CD4-positive, CD25-positive, alpha-beta regulatory T cell (primary cell): ENCODE measurements at regions not wholly inside any gene's neighbourhood (a gene's known extent, or its start where the extent isn't known, plus 50 kb on each side); places are given as distances from the start of the nearest gene placed in this dataset.

Experiments used
- ATAC-seq, 2 donors: fragments of 150-1000 bp; cut with Tn5 transposase; one replicate each; pipeline ENCODE4 v1.10.0; 2021; ENCODE audit warnings: low read depth in 2 of 2, moderate number of reproducible peaks in 2 of 2, moderate library complexity in 1 of 2
- DNase-seq, 3 donors: peaks; one replicate each; pipeline versions ENCODE4 v3.0.0 to v3.0.0-alpha.2; 2012 to 2022; ENCODE audit warnings: mixed read lengths in 1 of 3
- H3K27ac ChIP-seq: one replicate; pipeline ENCODE4 v1.7.0; 2013; ENCODE audit warnings: mild to moderate bottlenecking, low read length; ENCODE audit not compliant: insufficient read depth, poor library complexity, severe bottlenecking
- H3K27me3 ChIP-seq: one replicate; pipeline ENCODE4 v1.7.0; 2013; ENCODE audit warnings: low read length; ENCODE audit not compliant: control insufficient read depth, insufficient read depth
- H3K36me3 ChIP-seq: one replicate; pipeline ENCODE4 v1.7.0; 2013; ENCODE audit warnings: mild to moderate bottlenecking, low read length, moderate library complexity; ENCODE audit not compliant: control insufficient read depth, insufficient read depth
- H3K4me1 ChIP-seq: 2 replicates; pipeline ENCODE4 v1.7.0; 2013; ENCODE audit warnings: mild to moderate bottlenecking, low read length; ENCODE audit not compliant: insufficient read depth, control insufficient read depth, poor library complexity, severe bottlenecking
- H3K4me3 ChIP-seq: one replicate; pipeline ENCODE4 v1.7.0; 2013; ENCODE audit warnings: low read depth, mild to moderate bottlenecking, low read length, moderate library complexity
- H3K9me3 ChIP-seq, 2 experiments: 1 replicate in 1 of 2; 2 replicates in 1 of 2; pipeline ENCODE4 v1.7.0; 2013; ENCODE audit warnings: low read length in 2 of 2, mild to moderate bottlenecking in 1 of 2, moderate library complexity in 1 of 2; ENCODE audit not compliant: control insufficient read depth in 2 of 2
- H3K27ac Mint-ChIP-seq, 3 donors: one replicate each; pipeline ENCODE4 v1.8.0; 2020 to 2022; ENCODE audit warnings: mild to moderate bottlenecking in 3 of 3, mixed read lengths in 3 of 3, moderate library complexity in 2 of 3
- H3K27me3 Mint-ChIP-seq: one replicate; pipeline ENCODE4 v1.8.0; 2022; ENCODE audit warnings: mild to moderate bottlenecking, mixed read lengths
- H3K36me3 Mint-ChIP-seq: one replicate; pipeline ENCODE4 v1.8.0; 2020; ENCODE audit warnings: mixed read lengths
- H3K4me1 Mint-ChIP-seq, 4 donors: one replicate each; pipeline ENCODE4 v1.8.0; 2020 to 2022; ENCODE audit warnings: mixed read lengths in 4 of 4, mild to moderate bottlenecking in 1 of 4
- H3K4me3 Mint-ChIP-seq, 4 donors: one replicate each; pipeline ENCODE4 v1.8.0; 2020 to 2022; ENCODE audit warnings: mild to moderate bottlenecking in 4 of 4, mixed read lengths in 4 of 4, moderate library complexity in 3 of 4
- H3K9me3 Mint-ChIP-seq, 7 donors: one replicate each; pipeline ENCODE4 v1.8.0; 2020 to 2022; ENCODE audit warnings: mixed read lengths in 7 of 7, mild to moderate bottlenecking in 3 of 7, moderate library complexity in 2 of 7

- H3K36me3 Mint-ChIP-seq = no peaks in the 10 kb centered on the region
- no peaks in the 10 kb centered on the region for H3K27me3 ChIP-seq
- H3K9me3 ChIP-seq = peaks cover 0 to under 1% of the 10 kb centered on the region in 2 experiments
- DNase-seq (no peak), ATAC-seq (no peak)
- H3K4me1 ChIP-seq = no peaks in the 10 kb centered on the region
- no peak overlapping the region for H3K27ac ChIP-seq
- H3K4me3 Mint-ChIP-seq = no peak overlapping the region
- H3K27ac Mint-ChIP-seq = no peak overlapping the region
- no peaks in the 10 kb centered on the region for H3K27me3 Mint-ChIP-seq
- H3K4me3 ChIP-seq = no peak overlapping the region
- H3K4me1 Mint-ChIP-seq = peaks cover 0 to 11% (median 6%) of the 10 kb centered on the region in 4 donors
- peaks cover 0 to 3% (median under 1%) of the 10 kb centered on the region in 7 donors for H3K9me3 Mint-ChIP-seq
- H3K36me3 ChIP-seq = no peaks in the 10 kb centered on the region
Measured at GRCh38 chr13:40290758-40291157, 375.7 kb downstream of the FOXO1 start.

- H3K4me3 ChIP-seq = no peak overlapping the region
- ATAC-seq = no peak
- peaks cover 2 to 14% of the 10 kb centered on the region in 2 experiments for H3K9me3 ChIP-seq
- H3K27me3 ChIP-seq = no peaks in the 10 kb centered on the region
- H3K36me3 Mint-ChIP-seq = peaks cover 4% of the 10 kb centered on the region
- H3K27ac Mint-ChIP-seq = no peak overlapping the region
- no peaks in the 10 kb centered on the region for H3K4me1 ChIP-seq
- no peak for DNase-seq
- no peak overlapping the region for H3K27ac ChIP-seq
- no peaks in the 10 kb centered on the region for H3K36me3 ChIP-seq
- peaks cover 0 to 15% (median 6%) of the 10 kb centered on the region in 7 donors for H3K9me3 Mint-ChIP-seq
- no peak overlapping the region for H3K4me3 Mint-ChIP-seq
- H3K27me3 Mint-ChIP-seq = no peaks in the 10 kb centered on the region
- peaks cover 0 to 11% (median 6%) of the 10 kb centered on the region in 4 donors for H3K4me1 Mint-ChIP-seq
Measured at GRCh38 chr13:40292108-40292507, 374.3 kb downstream of the FOXO1 start.

DNA sequence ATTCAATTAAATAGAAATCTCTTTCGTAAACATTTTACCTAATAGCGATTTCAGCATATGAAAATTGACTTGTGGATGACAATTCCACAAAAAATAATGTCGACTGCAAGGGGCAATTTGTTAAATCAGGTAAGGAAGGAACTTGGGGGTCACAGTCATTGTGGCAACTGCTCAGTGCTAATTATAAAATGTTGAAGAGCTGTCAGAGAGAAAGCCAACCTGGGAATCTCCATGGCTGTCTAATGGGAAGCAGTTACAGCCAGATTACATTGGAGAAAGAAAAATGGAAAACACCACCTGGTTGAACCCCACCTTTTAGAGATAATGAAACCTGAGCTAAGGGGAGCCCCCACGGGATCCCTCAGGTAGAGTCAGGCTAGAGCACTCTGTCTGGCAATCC, 373.9 kb downstream of the FOXO1 start:
- no peaks in the 10 kb centered on the region for H3K4me1 ChIP-seq
- H3K4me3 Mint-ChIP-seq = no peak overlapping the region
- H3K27ac Mint-ChIP-seq = no peak overlapping the region
- H3K4me3 ChIP-seq = no peak overlapping the region
- H3K27me3 Mint-ChIP-seq = no peaks in the 10 kb centered on the region
- DNase-seq (no peak), ATAC-seq (no peak)
- H3K4me1 Mint-ChIP-seq = peaks cover 0 to 11% (median 6%) of the 10 kb centered on the region in 4 donors
- peaks cover 4% of the 10 kb centered on the region for H3K36me3 Mint-ChIP-seq
- H3K9me3 ChIP-seq = peaks cover 2 to 14% of the 10 kb centered on the region in 2 experiments
- H3K9me3 Mint-ChIP-seq = peaks cover 0 to 15% (median 6%) of the 10 kb centered on the region in 7 donors
- H3K27me3 ChIP-seq = no peaks in the 10 kb centered on the region
- H3K27ac ChIP-seq = no peak overlapping the region
- no peaks in the 10 kb centered on the region for H3K36me3 ChIP-seq

DNA sequence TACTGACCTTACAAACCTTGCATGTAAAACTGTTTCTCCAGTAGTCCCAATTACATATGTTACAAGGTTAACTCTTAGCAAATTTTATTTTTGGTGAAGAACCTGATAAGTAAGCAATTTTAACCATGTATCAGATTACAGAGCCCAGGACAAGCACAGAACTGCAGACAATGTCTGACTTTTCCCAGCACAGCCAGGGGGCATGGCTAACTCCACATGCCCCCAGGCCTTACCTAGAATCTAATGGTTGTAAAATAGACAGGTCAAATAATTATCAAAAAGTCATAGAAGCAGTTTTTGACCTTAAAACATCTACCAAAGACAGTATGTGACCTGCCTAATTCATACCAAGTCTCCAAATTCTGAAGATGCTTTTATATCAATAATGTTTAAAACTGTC, 364.1 kb downstream of the FOXO1 start:
- peaks cover 15% of the 10 kb centered on the region for H3K36me3 Mint-ChIP-seq
- peaks cover 8 to 18% (median 10%) of the 10 kb centered on the region in 4 donors for H3K4me1 Mint-ChIP-seq
- H3K9me3 ChIP-seq = peaks cover 15% of the 10 kb centered on the region in 2 experiments
- H3K9me3 Mint-ChIP-seq = peaks cover 3 to 27% (median 7%) of the 10 kb centered on the region in 7 donors
- no peaks in the 10 kb centered on the region for H3K27me3 Mint-ChIP-seq
- H3K4me1 ChIP-seq = no peaks in the 10 kb centered on the region
- no peak for DNase-seq
- no peak for ATAC-seq
- H3K27ac ChIP-seq = no peak overlapping the region
- H3K27me3 ChIP-seq = no peaks in the 10 kb centered on the region
- H3K4me3 ChIP-seq = no peak overlapping the region
- H3K36me3 ChIP-seq = no peaks in the 10 kb centered on the region
- H3K4me3 Mint-ChIP-seq = no peak overlapping the region
- H3K27ac Mint-ChIP-seq = no peak overlapping the region

GRCh38 chr13:40304391-40304790, 362.1 kb downstream of the FOXO1 start:
- DNase-seq = no peak
- no peaks in the 10 kb centered on the region for H3K36me3 ChIP-seq
- H3K27ac Mint-ChIP-seq = no peak overlapping the region
- no peaks in the 10 kb centered on the region for H3K27me3 ChIP-seq
- ATAC-seq = no peak
- H3K9me3 Mint-ChIP-seq = peaks cover 2 to 27% (median 8%) of the 10 kb centered on the region in 7 donors
- no peak overlapping the region for H3K4me3 ChIP-seq
- no peaks in the 10 kb centered on the region for H3K4me1 ChIP-seq
- H3K36me3 Mint-ChIP-seq = peaks cover 15% of the 10 kb centered on the region
- H3K4me3 Mint-ChIP-seq = no peak overlapping the region
- no peak overlapping the region for H3K27ac ChIP-seq
- H3K4me1 Mint-ChIP-seq = peaks cover 11 to 31% (median 17%) of the 10 kb centered on the region in 4 donors
- H3K9me3 ChIP-seq = peaks cover 15% of the 10 kb centered on the region in 2 experiments
- H3K27me3 Mint-ChIP-seq = no peaks in the 10 kb centered on the region

DNA sequence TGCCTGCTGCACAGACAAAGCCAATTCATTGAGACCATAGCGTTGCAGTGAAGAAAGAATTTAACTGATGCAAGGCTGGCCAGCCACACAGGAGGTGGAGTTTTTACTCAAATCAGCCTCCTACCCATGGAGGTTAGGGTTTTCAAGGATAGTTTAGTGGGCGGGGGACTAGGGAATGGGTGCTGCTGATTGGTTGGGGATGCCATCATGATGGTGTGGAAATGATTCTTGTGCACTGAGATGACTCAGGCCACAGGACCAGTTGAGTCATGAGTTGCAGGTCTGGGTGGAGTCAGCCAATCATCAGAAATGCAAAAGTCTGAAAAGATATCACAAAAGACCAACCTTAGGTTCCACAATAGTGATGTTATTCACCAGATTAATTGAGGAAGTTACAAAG, 359.6 kb downstream of the FOXO1 start:
- Histone ChIP-seq H3K27me3 (no peaks in the 10 kb centered on the region), H3K4me1 (no peaks in the 10 kb centered on the region), H3K9me3 (peaks cover 15% of the 10 kb centered on the region in 2 experiments), H3K36me3 (no peaks in the 10 kb centered on the region), H3K4me3 (no peak overlapping the region), H3K27ac (no peak overlapping the region)
- ATAC-seq (no peak), DNase-seq (no peak)
- Mint-ChIP-seq H3K4me1 (peaks cover 4 to 19% (median 13%) of the 10 kb centered on the region in 4 donors), H3K9me3 (peaks cover 0 to 18% (median 7%) of the 10 kb centered on the region in 7 donors), H3K36me3 (peaks cover 12% of the 10 kb centered on the region), H3K27ac (no peak overlapping the region), H3K4me3 (no peak overlapping the region), H3K27me3 (no peaks in the 10 kb centered on the region)

- Mint-ChIP-seq H3K27me3 (no peaks in the 10 kb centered on the region), H3K4me1 (peaks cover 11 to 29% (median 21%) of the 10 kb centered on the region in 4 donors)
- no peak overlapping the region for H3K4me3 ChIP-seq
Measured at GRCh38 chr13:40309881-40310280, 356.6 kb downstream of the FOXO1 start.

DNA sequence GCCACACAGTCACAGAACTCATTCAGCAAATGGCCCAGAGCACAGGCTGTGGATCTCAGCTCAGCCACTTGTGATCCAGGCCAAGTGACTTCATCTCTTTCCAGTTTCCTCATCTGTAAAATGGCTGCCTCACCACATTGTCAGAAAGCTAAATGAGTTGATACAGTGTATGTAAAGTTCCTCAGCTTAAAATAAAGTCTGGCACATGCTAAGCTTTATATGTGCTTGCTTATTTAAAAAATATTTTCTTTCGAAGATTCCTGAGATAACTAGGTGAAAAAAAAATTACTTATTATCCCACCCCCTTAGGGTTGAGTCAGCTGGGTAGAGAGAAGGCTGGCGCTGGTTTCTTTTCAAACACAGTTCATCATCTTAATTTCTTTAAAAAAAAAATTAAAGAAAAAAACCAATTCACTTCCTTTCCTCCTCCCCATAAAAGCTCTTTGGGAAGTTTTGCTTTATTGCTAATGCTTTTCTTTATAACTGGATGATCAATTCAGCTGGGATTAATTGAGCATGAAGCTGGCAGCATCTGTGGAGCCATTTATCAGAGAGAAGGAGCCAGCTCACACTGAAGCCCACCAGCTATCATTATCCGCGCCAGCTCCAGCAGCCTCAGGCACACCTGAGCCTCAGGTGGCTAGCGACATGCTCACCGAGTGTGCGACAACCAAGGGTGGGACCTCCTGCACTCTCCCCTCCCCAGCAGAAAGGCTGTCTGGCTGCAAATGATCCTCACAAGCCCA, 354.9 kb downstream of the FOXO1 start:
- no peak for ATAC-seq
- Histone ChIP-seq H3K27ac (no peak overlapping the region), H3K27me3 (no peaks in the 10 kb centered on the region), H3K4me3 (no peak overlapping the region), H3K9me3 (peaks cover 5% of the 10 kb centered on the region in 2 experiments), H3K4me1 (peaks cover 17% of the 10 kb centered on the region), H3K36me3 (no peaks in the 10 kb centered on the region)
- Mint-ChIP-seq H3K36me3 (peaks cover under 1% of the 10 kb centered on the region), H3K4me1 (peaks cover 27 to 46% (median 36%) of the 10 kb centered on the region in 4 donors), H3K9me3 (peaks cover 0 to 4% (median 2%) of the 10 kb centered on the region in 7 donors), H3K27ac (no peak overlapping the region), H3K4me3 (no peak overlapping the region), H3K27me3 (no peaks in the 10 kb centered on the region)
- no peak for DNase-seq

More at GRCh38 chr13:40309881-40310280, 356.6 kb downstream of the FOXO1 start:
- Mint-ChIP-seq H3K36me3 (peaks cover 9% of the 10 kb centered on the region), H3K27ac (no peak overlapping the region), H3K9me3 (peaks cover 0 to 13% (median 4%) of the 10 kb centered on the region in 7 donors), H3K4me3 (no peak overlapping the region)
- no peaks in the 10 kb centered on the region for H3K27me3 ChIP-seq
- H3K27ac ChIP-seq = no peak overlapping the region
- ATAC-seq (no peak), DNase-seq (no peak)
- peaks cover 8 to 9% of the 10 kb centered on the region in 2 experiments for H3K9me3 ChIP-seq
- peaks cover under 1% of the 10 kb centered on the region for H3K4me1 ChIP-seq
- no peaks in the 10 kb centered on the region for H3K36me3 ChIP-seq
